SK-N-SH treated with all-trans-retinoic acid at 6 μM for 48 hours (cell line): ENCODE measurements at regions not wholly inside any gene's neighbourhood (a gene's known extent, or its start where the extent isn't known, plus 50 kb on each side); places are given as distances from the start of the nearest gene placed in this dataset.

ENCODE experiments used
- ATAC-seq: fragments of 200-7000 bp; cut with Tn5 transposase; 3 replicates; pipeline ENCODE4 v1.9.1; 2020; ENCODE audit warnings: mild to moderate bottlenecking, moderate library complexity
- BACH2 ChIP-seq: fragments of 250-450 bp; sonication (Bioruptor Pico); IDR thresholded peaks from 2 replicates; pipeline ENCODE4 v1.9.0; 2021; ENCODE audit warnings: mild to moderate bottlenecking, borderline replicate concordance
- CREB5 ChIP-seq: fragments of 250-450 bp; sonication (Bioruptor Pico); IDR thresholded peaks from 2 replicates; pipeline ENCODE4 v1.5.1; 2020; ENCODE audit warnings: low read depth, mild to moderate bottlenecking, moderate library complexity
- CSDC2 ChIP-seq: fragments of 250-450 bp; sonication (Bioruptor Pico); IDR thresholded peaks from 2 replicates; pipeline ENCODE4 v1.5.0; 2020; ENCODE audit warnings: mild to moderate bottlenecking, moderate library complexity
- ESRRG ChIP-seq: fragments of 250-450 bp; sonication (Bioruptor Pico); IDR thresholded peaks from 2 replicates; pipeline ENCODE4 v1.6.1; 2021; ENCODE audit warnings: mild to moderate bottlenecking
- GLIS3 ChIP-seq: fragments of 250-450 bp; sonication (Bioruptor Pico); IDR thresholded peaks from 2 replicates; pipeline ENCODE4 v1.5.0; 2020; ENCODE audit warnings: mild to moderate bottlenecking, moderate library complexity
- ISL1 ChIP-seq: fragments of 250-450 bp; sonication (Bioruptor Pico); IDR thresholded peaks from 2 replicates; pipeline ENCODE4 v2.1.2; 2022; ENCODE audit warnings: mild to moderate bottlenecking, moderate library complexity
- OSR1 ChIP-seq: fragments of 250-450 bp; sonication (Bioruptor Pico); IDR thresholded peaks from 2 replicates; pipeline ENCODE4 v1.8.0; 2022; ENCODE audit warnings: moderate library complexity, mild to moderate bottlenecking, inconsistent platforms
- POU6F1 ChIP-seq: fragments of 250-450 bp; sonication (Bioruptor Pico); IDR thresholded peaks from 2 replicates; pipeline ENCODE4 v1.8.0; 2021; ENCODE audit warnings: low read depth, mild to moderate bottlenecking, moderate library complexity, borderline replicate concordance
- PPARA ChIP-seq: fragments of 250-450 bp; sonication (Bioruptor Pico); IDR thresholded peaks from 2 replicates; pipeline ENCODE4 v1.5.0; 2020; ENCODE audit warnings: mild to moderate bottlenecking, borderline replicate concordance
- RARB ChIP-seq: fragments of 250-450 bp; sonication (Bioruptor Pico); IDR thresholded peaks from 2 replicates; pipeline ENCODE4 v1.8.0; 2021; ENCODE audit warnings: mild to moderate bottlenecking, moderate library complexity
- SNAI2 ChIP-seq: fragments of 250-450 bp; sonication (Bioruptor Pico); IDR thresholded peaks from 2 replicates; pipeline ENCODE4 v1.5.0; 2020; ENCODE audit warnings: mild to moderate bottlenecking, moderate library complexity
- TCF4 ChIP-seq: fragments of 250-450 bp; sonication (Bioruptor Pico); IDR thresholded peaks from 2 replicates; pipeline ENCODE4 v1.8.0; 2021; ENCODE audit warnings: mild to moderate bottlenecking, moderate library complexity, borderline replicate concordance
- TOX ChIP-seq: fragments of 250-450 bp; sonication (Bioruptor Pico); IDR thresholded peaks from 2 replicates; pipeline ENCODE4 v1.8.0; 2021; ENCODE audit warnings: mild to moderate bottlenecking, moderate library complexity, borderline replicate concordance
- ZC3H10 ChIP-seq: fragments of 250-450 bp; sonication (Bioruptor Pico); IDR thresholded peaks from 2 replicates; pipeline ENCODE4 v1.5.1; 2021; ENCODE audit warnings: mild to moderate bottlenecking, moderate library complexity
- ZFP3 ChIP-seq: fragments of 250-450 bp; sonication (Bioruptor Pico); IDR thresholded peaks from 2 replicates; pipeline ENCODE4 v1.5.0; 2020; ENCODE audit warnings: mild to moderate bottlenecking, moderate library complexity
- ZNF565 ChIP-seq: fragments of 450-650 bp; formaldehyde crosslinking; conservative IDR thresholded peaks from 2 replicates; pipeline ENCODE4 v1.5.0; 2020; ENCODE audit warnings: low read depth, mild to moderate bottlenecking, moderate library complexity
- ZNF8 ChIP-seq: fragments of 450-650 bp; formaldehyde crosslinking; IDR thresholded peaks from 2 replicates; pipeline ENCODE4 v1.5.0; 2020; ENCODE audit warnings: mild to moderate bottlenecking, moderate library complexity
- TF ChIP-seq, protein P1 (sequence below): fragments of 250-450 bp; sonication (Bioruptor Pico); IDR thresholded peaks from 2 replicates; pipeline ENCODE4 v1.5.1; 2021; ENCODE audit warnings: mild to moderate bottlenecking, moderate library complexity
- TF ChIP-seq, protein P2 (sequence below): fragments of 250-450 bp; sonication (Bioruptor Pico); IDR thresholded peaks from 2 replicates; pipeline ENCODE4 v1.8.0; 2020; ENCODE audit warnings: mild to moderate bottlenecking, moderate library complexity, borderline replicate concordance
- TF ChIP-seq, protein P3 (sequence below): fragments of 250-450 bp; sonication (Bioruptor Pico); IDR thresholded peaks from 2 replicates; pipeline ENCODE4 v1.5.0; 2020; ENCODE audit warnings: mild to moderate bottlenecking, moderate library complexity

- no peak for TF ChIP-seq ZFP3 (CRISPR knock-in tag)
- TF ChIP-seq, protein P1, sequence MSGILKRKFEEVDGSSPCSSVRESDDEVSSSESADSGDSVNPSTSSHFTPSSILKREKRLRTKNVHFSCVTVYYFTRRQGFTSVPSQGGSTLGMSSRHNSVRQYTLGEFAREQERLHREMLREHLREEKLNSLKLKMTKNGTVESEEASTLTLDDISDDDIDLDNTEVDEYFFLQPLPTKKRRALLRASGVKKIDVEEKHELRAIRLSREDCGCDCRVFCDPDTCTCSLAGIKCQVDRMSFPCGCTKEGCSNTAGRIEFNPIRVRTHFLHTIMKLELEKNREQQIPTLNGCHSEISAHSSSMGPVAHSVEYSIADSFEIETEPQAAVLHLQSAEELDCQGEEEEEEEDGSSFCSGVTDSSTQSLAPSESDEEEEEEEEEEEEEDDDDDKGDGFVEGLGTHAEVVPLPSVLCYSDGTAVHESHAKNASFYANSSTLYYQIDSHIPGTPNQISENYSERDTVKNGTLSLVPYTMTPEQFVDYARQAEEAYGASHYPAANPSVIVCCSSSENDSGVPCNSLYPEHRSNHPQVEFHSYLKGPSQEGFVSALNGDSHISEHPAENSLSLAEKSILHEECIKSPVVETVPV (CRISPR knock-in tag): no peak
- no peak for TF ChIP-seq ESRRG (CRISPR knock-in tag)
- TF ChIP-seq, protein P2, sequence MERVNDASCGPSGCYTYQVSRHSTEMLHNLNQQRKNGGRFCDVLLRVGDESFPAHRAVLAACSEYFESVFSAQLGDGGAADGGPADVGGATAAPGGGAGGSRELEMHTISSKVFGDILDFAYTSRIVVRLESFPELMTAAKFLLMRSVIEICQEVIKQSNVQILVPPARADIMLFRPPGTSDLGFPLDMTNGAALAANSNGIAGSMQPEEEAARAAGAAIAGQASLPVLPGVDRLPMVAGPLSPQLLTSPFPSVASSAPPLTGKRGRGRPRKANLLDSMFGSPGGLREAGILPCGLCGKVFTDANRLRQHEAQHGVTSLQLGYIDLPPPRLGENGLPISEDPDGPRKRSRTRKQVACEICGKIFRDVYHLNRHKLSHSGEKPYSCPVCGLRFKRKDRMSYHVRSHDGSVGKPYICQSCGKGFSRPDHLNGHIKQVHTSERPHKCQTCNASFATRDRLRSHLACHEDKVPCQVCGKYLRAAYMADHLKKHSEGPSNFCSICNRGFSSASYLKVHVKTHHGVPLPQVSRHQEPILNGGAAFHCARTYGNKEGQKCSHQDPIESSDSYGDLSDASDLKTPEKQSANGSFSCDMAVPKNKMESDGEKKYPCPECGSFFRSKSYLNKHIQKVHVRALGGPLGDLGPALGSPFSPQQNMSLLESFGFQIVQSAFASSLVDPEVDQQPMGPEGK (CRISPR knock-in tag): no peak
- no peak for TF ChIP-seq GLIS3 (CRISPR knock-in tag)
- no peak for TF ChIP-seq POU6F1 (CRISPR knock-in tag)
- TF ChIP-seq PPARA (CRISPR knock-in tag): no peak
- no peak for TF ChIP-seq ZNF565
- TF ChIP-seq TCF4 (CRISPR knock-in tag): no peak
- TF ChIP-seq CREB5: no peak
- TF ChIP-seq RARB: no peak
- no peak for TF ChIP-seq BACH2
- TF ChIP-seq, protein P3, sequence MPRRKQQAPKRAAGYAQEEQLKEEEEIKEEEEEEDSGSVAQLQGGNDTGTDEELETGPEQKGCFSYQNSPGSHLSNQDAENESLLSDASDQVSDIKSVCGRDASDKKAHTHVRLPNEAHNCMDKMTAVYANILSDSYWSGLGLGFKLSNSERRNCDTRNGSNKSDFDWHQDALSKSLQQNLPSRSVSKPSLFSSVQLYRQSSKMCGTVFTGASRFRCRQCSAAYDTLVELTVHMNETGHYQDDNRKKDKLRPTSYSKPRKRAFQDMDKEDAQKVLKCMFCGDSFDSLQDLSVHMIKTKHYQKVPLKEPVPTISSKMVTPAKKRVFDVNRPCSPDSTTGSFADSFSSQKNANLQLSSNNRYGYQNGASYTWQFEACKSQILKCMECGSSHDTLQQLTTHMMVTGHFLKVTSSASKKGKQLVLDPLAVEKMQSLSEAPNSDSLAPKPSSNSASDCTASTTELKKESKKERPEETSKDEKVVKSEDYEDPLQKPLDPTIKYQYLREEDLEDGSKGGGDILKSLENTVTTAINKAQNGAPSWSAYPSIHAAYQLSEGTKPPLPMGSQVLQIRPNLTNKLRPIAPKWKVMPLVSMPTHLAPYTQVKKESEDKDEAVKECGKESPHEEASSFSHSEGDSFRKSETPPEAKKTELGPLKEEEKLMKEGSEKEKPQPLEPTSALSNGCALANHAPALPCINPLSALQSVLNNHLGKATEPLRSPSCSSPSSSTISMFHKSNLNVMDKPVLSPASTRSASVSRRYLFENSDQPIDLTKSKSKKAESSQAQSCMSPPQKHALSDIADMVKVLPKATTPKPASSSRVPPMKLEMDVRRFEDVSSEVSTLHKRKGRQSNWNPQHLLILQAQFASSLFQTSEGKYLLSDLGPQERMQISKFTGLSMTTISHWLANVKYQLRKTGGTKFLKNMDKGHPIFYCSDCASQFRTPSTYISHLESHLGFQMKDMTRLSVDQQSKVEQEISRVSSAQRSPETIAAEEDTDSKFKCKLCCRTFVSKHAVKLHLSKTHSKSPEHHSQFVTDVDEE: no peak
- TF ChIP-seq CSDC2 (CRISPR knock-in tag): no peak
- TF ChIP-seq ZNF8 (CRISPR knock-in tag): no peak
- no peak for TF ChIP-seq ISL1 (CRISPR knock-in tag)
- no peak for ATAC-seq
Observed at GRCh38 chr18:67135981-67136380, 380.5 kb downstream of the DSEL start.

DNA sequence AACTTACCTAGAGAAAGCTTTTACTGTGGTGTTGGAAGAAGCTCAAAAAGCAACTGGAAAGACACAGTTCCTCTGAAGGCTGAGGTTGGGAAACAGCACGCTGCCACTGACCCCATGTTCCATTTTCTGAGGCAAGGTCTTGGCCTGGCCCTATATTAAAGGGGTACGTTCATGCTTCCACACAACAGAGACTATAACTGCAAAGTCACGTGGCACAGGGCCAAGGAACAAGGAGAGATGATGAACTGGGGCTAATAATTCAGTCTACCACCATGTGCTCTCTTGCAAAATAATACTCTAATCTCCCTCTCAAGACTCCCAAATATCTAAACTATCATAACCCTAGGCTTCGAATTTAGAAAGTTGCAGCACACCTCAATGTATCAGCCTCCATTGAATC is 381.6 kb downstream of the DSEL start:
- no peak for ATAC-seq
- TF ChIP-seq BACH2 (no peak), TOX (CRISPR knock-in tag) (no peak), OSR1 (CRISPR knock-in tag) (no peak), CSDC2 (CRISPR knock-in tag) (no peak), ZC3H10 (CRISPR knock-in tag) (no peak)
- TF ChIP-seq, protein P2 (CRISPR knock-in tag): no peak

DNA sequence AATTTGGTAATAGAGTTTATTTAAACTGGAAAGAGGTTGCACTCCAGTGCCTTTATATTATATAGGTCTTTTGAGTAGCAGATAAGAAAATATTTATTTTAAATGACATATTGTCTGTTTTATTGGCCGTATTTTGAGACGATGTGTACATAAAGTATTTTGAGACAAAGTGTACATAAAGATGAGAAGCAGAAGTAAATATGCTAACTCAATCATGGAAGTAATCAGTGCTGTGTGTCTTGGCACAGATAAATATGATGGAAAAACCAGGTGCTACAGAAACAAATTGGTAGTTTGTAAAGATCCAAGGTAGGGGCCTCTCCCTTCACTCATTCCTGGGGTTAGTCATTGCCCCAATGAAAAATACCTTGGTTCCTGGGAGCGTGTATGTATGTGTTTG is 382.9 kb downstream of the DSEL start:
- ATAC-seq: no peak
- TF ChIP-seq ZC3H10 (CRISPR knock-in tag) (no peak), SNAI2 (no peak), ISL1 (CRISPR knock-in tag) (no peak), ESRRG (CRISPR knock-in tag) (no peak), BACH2 (no peak), POU6F1 (CRISPR knock-in tag) (no peak), GLIS3 (CRISPR knock-in tag) (no peak), OSR1 (CRISPR knock-in tag) (no peak)
- TF ChIP-seq, protein P3: no peak
- TF ChIP-seq, protein P2 (CRISPR knock-in tag): no peak
